Fibroblast of skin of scalp (primary cell): ENCODE measurements at regions not wholly inside any gene's neighbourhood (a gene's known extent, or its start where the extent isn't known, plus 50 kb on each side); places are given as distances from the start of the nearest gene placed in this dataset.

Experiments
- DNase-seq: peaks from one replicate; pipeline ENCODE4 v3.0.0-alpha.2; 2013

DNA sequence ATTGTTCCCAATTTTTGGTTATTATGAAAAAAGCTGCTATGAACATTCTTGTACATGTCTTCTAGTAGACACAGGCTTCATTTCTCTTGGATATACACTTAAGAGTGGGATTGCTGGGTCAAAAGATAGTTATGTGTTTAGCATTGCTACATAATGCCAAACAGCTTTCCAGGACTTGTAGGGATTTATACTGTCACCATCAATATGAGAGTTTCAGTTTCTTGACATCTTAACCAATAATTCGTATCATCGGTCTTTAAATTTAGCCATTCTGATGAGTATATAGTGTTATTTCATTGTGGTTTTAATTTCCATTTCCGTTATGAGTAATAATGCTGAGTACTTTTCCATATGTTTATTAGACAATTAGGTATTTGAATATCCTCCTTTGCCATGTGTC, 190.3 kb upstream of the PFN2 start:
- peak; percentile 29 for DNase-seq

GRCh38 chr3:150158943-150159625, 188.4 kb upstream of the PFN2 start:
- DNase-seq, result peak; percentile 74

GRCh38 chr3:150152567-150152966, 181.9 kb upstream of the PFN2 start:
- no peak for DNase-seq

- DNase-seq, result peak; percentile 43
Observed at GRCh38 chr3:150150633-150151032, 179.9 kb upstream of the PFN2 start.

DNA sequence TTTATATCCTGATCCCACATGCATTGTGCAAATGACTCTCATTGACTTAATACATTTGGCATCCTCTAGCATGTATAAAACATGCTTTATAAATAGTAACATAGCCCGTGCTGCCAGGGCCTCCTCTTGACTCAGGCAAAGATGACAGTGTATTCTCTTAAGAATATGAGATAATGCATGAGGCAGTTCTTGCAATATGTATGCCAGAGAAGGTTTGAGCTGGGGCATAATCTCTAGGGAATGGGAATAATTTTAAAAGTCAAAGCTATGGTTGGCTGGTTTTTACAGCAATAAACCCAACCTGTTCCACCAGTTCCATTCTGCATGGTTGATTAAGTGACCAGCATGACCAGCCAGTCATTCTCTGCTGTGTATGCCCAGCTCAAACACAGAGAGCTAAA, 179.0 kb upstream of the PFN2 start:
- peak; percentile 94 for DNase-seq

GRCh38 chr3:150148227-150148626, 177.5 kb upstream of the PFN2 start:
- no peak for DNase-seq

DNA sequence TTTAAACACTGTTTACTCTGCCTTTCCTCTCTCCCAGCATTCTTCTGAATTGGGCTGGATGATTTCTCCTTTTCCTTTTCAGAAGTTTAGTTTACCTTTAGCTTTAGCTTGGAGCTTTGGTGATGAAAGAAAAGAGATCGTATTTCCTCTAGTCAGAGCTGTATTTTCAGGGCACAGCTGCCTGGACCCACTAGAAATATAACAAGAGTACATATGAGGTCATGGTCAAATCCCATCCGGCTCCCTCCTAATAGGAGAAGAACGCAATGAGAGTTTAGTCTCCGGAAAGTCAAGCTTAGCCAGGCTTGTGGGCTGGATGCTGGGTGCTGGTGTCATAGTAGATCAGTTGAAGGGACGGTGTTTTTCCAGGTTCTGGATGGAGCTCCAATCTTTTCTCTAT, 177.1 kb upstream of the PFN2 start:
- no peak for DNase-seq

- peak; percentile 87 for DNase-seq
Observed at GRCh38 chr3:150146991-150147761, 176.5 kb upstream of the PFN2 start.

GRCh38 chr3:150145659-150146058, 175.0 kb upstream of the PFN2 start:
- DNase-seq, result no peak

DNA sequence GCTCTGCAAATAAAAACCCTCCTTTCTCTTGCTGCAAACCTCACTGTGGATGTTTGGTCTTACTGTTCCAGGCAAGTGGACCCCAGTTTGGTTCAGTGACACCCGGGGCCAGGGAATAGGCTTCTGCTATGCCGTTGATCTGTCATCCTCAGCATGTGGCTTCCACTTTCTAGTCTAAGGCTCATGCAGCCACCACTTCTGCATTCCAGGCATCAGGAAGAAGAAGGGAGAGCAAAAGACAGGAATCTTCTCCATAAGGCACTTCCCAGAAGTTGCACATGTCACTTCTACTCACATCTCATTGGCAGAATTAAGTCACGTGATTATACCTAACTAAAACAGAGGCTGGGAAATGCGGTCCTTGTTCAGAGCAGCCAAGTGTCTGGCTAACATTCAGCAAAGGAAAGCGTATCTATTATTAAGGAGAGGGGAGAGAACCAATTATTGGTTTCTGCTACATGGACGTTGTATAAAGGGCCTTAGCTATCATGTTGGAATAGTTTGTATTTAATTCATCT, 173.6 kb upstream of the PFN2 start:
- no peak for DNase-seq

- DNase-seq, result no peak
Observed at GRCh38 chr3:150142936-150143335, 172.2 kb upstream of the PFN2 start.

GRCh38 chr3:150141790-150142326, 171.2 kb upstream of the PFN2 start:
- DNase-seq, result no peak

GRCh38 chr3:150140614-150141321, 170.1 kb upstream of the PFN2 start:
- DNase-seq, result no peak

- no peak for DNase-seq
Observed at GRCh38 chr3:150138824-150139223, 168.1 kb upstream of the PFN2 start.

DNA sequence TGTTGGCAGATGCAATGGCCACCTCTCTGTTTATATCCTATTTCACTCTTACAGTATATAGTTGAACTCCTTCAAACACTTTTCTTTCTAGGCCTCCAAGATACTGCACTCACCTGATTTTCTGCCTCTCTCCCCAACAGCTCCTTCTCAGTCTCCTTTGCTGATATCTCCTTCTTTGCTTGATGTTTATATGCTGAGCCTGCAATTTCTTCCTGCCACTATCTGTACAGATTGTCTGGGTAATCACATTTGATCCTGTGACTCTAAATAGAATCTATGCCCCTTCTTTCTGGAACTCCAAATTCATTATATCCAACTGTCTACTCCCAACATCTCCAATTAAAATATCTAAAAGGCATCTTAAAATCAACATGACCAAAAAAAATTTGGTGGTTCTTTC, 165.5 kb upstream of the PFN2 start:
- DNase-seq, result no peak

- DNase-seq, result peak; percentile 65
Observed at GRCh38 chr3:150135287-150135721, 164.6 kb upstream of the PFN2 start.

DNA sequence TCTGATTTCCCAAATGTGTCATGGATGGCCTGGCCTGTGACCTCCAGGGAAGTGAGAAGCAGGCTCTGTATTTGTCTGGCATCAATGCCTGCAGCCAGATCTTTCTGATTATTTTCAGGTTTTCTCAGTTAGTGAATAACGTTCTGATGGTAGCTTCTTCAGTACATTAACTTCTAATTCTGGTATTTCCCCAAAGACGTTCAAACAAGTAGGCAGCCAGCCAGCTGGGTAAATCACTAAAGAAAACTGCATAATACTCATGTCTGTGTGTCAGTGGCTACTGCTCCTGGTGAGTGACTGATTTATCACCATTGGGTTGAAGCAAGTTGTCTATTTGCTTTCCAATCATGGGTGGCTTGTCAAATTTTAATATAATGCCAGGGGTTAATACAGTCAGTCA, 162.6 kb upstream of the PFN2 start:
- DNase-seq, result peak; percentile 58

GRCh38 chr3:150132101-150132749, 161.5 kb upstream of the PFN2 start:
- DNase-seq, result no peak

GRCh38 chr3:150131663-150132062, 161.0 kb upstream of the PFN2 start:
- DNase-seq, result no peak

GRCh38 chr3:150130404-150131100, 159.9 kb upstream of the PFN2 start:
- DNase-seq, result no peak

- DNase-seq, result no peak
Observed at GRCh38 chr3:150129166-150129565, 158.5 kb upstream of the PFN2 start.

DNA sequence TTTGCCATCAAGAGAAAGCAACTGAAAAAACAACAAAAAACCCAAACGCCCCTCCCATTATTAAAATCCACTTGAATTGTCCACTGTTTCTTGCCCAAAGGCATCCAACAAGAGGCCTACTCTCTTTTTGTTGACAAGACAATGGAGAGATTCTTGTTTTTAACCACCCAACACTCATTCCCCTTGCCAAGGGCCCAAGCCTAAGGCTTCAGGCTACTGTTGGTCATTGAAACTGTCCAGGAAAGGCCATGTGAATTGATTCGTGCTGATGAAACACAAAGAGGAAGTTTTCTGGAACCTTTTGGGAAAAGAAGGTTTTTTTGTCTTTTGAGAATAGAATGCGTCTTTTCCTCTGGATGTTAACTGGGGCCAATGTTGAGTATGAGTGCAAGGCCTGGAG, 157.4 kb upstream of the PFN2 start:
- DNase-seq, result no peak
